H1 (cell line): ENCODE measurements at regions not wholly inside any gene's neighbourhood (a gene's known extent, or its start where the extent isn't known, plus 50 kb on each side); places are given as distances from the start of the nearest gene placed in this dataset.

ENCODE experiments used
- ATF3 ChIP-seq: IDR thresholded peaks from 2 replicates; pipeline ENCODE4 v1.6.1; 2011; ENCODE audit warnings: low read depth, mild to moderate bottlenecking, low read length; ENCODE audit not compliant: insufficient read depth
- TAF1 ChIP-seq: IDR thresholded peaks from 2 replicates; pipeline ENCODE4 v1.6.1; 2011; ENCODE audit warnings: mild to moderate bottlenecking, low read depth, low read length
- TF ChIP-seq, protein P1 (sequence below), 3 experiments: IDR thresholded peaks; 1 replicate in 2 of 3; 2 replicates in 1 of 3; pipeline versions ENCODE4 v1.5.1 to v1.6.1; 2011; ENCODE audit warnings: low read length in 3 of 3, mild to moderate bottlenecking in 3 of 3, inconsistent platforms in 2 of 3, low read depth in 1 of 3, moderate library complexity in 1 of 3; ENCODE audit not compliant: insufficient read depth in 1 of 3; ENCODE audit errors: control extremely low read depth in 1 of 3

DNA sequence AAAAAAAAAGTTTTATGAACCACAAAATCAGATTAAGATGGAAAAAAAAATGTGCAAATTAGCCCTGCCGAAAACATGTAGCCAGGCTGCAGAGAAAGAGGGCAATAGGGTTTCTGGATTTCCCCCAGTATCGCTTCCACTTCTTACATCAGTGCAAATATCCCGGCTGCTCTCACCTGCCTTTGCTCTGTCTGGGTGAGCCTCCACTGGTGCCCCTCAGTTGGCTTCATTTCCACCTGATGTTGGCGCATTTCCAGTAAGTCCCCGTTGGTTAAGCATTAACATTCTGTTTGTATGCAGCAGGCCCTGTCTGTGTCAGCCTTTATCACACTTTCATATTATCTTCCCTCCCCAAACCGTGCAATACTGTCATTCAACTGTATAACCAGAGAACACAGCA is 215.1 kb downstream of the CBLN4 start:
- no peak for TF ChIP-seq TAF1
- no peak for TF ChIP-seq ATF3
- TF ChIP-seq, protein P1, sequence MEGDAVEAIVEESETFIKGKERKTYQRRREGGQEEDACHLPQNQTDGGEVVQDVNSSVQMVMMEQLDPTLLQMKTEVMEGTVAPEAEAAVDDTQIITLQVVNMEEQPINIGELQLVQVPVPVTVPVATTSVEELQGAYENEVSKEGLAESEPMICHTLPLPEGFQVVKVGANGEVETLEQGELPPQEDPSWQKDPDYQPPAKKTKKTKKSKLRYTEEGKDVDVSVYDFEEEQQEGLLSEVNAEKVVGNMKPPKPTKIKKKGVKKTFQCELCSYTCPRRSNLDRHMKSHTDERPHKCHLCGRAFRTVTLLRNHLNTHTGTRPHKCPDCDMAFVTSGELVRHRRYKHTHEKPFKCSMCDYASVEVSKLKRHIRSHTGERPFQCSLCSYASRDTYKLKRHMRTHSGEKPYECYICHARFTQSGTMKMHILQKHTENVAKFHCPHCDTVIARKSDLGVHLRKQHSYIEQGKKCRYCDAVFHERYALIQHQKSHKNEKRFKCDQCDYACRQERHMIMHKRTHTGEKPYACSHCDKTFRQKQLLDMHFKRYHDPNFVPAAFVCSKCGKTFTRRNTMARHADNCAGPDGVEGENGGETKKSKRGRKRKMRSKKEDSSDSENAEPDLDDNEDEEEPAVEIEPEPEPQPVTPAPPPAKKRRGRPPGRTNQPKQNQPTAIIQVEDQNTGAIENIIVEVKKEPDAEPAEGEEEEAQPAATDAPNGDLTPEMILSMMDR (IDR thresholded peaks at IDR 0.05; ENCODE audit: control extremely low read depth in 1 of 3, insufficient read depth in 1 of 3, low read depth in 1 of 3, low read length in 3 of 3), result no peak
